GM18519 (cell line): ENCODE measurements at regions not wholly inside any gene's neighbourhood (a gene's known extent, or its start where the extent isn't known, plus 50 kb on each side); places are given as distances from the start of the nearest gene placed in this dataset.

Experiments
- ATAC-seq: cut with Tn5 transposase; IDR thresholded peaks from one replicate; pipeline ENCODE4 v1.9.1; 2021; ENCODE audit warnings: mild to moderate bottlenecking, moderate library complexity; ENCODE audit not compliant: unreplicated experiment, low FRiP score

- no peak for ATAC-seq
Observed at GRCh38 chr3:190252080-190252479, 70.2 kb downstream of the CLDN1 start.

GRCh38 chr3:190249414-190249813 is 72.8 kb downstream of the CLDN1 start:
- ATAC-seq, result no peak

GRCh38 chr3:190242147-190242546 is 80.1 kb downstream of the CLDN1 start:
- ATAC-seq, result no peak

GRCh38 chr3:190239325-190239724 is 82.9 kb downstream of the CLDN1 start:
- no peak for ATAC-seq

- ATAC-seq, result no peak
Observed at GRCh38 chr3:190238871-190239270, 83.4 kb downstream of the CLDN1 start.

GRCh38 chr3:190234621-190235020 is 87.6 kb downstream of the CLDN1 start:
- no peak for ATAC-seq

GRCh38 chr3:190229632-190230424 is 92.4 kb downstream of the CLDN1 start:
- ATAC-seq, result no peak

- ATAC-seq, result no peak
Observed at GRCh38 chr3:190227064-190227463, 95.2 kb downstream of the CLDN1 start.

GRCh38 chr3:190224863-190225692 is 97.2 kb downstream of the CLDN1 start:
- no peak for ATAC-seq

GRCh38 chr3:190224456-190224855 is 97.8 kb downstream of the CLDN1 start:
- ATAC-seq, result no peak

- ATAC-seq, result no peak
Observed at GRCh38 chr3:190222916-190223315, 99.3 kb downstream of the CLDN1 start.

GRCh38 chr3:190222360-190222759 is 99.9 kb downstream of the CLDN1 start:
- no peak for ATAC-seq

GRCh38 chr3:190220362-190220761 is 99.7 kb upstream of the P3H2 start:
- ATAC-seq, result no peak

GRCh38 chr3:190217081-190217480 is 96.4 kb upstream of the P3H2 start:
- no peak for ATAC-seq

GRCh38 chr3:190213727-190214126 is 93.0 kb upstream of the P3H2 start:
- no peak for ATAC-seq

GRCh38 chr3:190210608-190211007 is 89.9 kb upstream of the P3H2 start:
- no peak for ATAC-seq

- no peak for ATAC-seq
Observed at GRCh38 chr3:190209533-190209932, 88.8 kb upstream of the P3H2 start.

- no peak for ATAC-seq
Observed at GRCh38 chr3:190208196-190208595, 87.5 kb upstream of the P3H2 start.

GRCh38 chr3:190205739-190206138 is 85.0 kb upstream of the P3H2 start:
- peak; percentile 89 for ATAC-seq

GRCh38 chr3:190204200-190204599 is 83.5 kb upstream of the P3H2 start:
- ATAC-seq, result no peak

- no peak for ATAC-seq
Observed at GRCh38 chr3:190197346-190197763, 76.7 kb upstream of the P3H2 start.

- ATAC-seq, result no peak
Observed at GRCh38 chr3:190194506-190194905, 73.8 kb upstream of the P3H2 start.
